GM12878 (cell line): ENCODE measurements at regions not wholly inside any gene's neighbourhood (a gene's known extent, or its start where the extent isn't known, plus 50 kb on each side); places are given as distances from the start of the nearest gene placed in this dataset.

ENCODE experiments used
- ATAC-seq: fragments of 200-7000 bp; cut with Tn5 transposase; 3 replicates; pipeline ENCODE4 v1.9.1; 2020; ENCODE audit warnings: mild to moderate bottlenecking, moderate library complexity
- BruUV-seq: library from RNA; stranded (reverse); fragments of 400-500 nt; replicated peaks from 2 replicates; lab custom pipeline; 2021; lab: Mats Ljungman, UMichigan
- CTCF ChIA-PET: fragments of 300-600 bp; sonication (Branson Sonifier 250); formaldehyde crosslinking; extraction: SDS; loops from one replicate; lab custom pipeline; 2021; ENCODE audit warnings: inconsistent platforms; lab: Yijun Ruan, JAX
- POLR2A ChIA-PET: fragments of 350-600 bp; formaldehyde crosslinking; extraction: SDS; loops from one replicate; lab custom pipeline; 2021; ENCODE audit warnings: inconsistent platforms; lab: Charles Lee
- RAD21 ChIA-PET: fragments of 300-600 bp; sonication (Branson Sonifier 250); formaldehyde crosslinking; loops from one replicate; lab custom pipeline; 2023; ENCODE audit warnings: antibody characterized with exemption; ENCODE audit not compliant: unreplicated experiment; lab: Charles Lee
- SMC1A ChIA-PET: fragments of 300-600 bp; sonication (Branson Sonifier 250); formaldehyde crosslinking; loops from one replicate; lab custom pipeline; 2023; ENCODE audit not compliant: unreplicated experiment, uncharacterized antibody; lab: Charles Lee
- DNase-seq: peaks from one replicate; pipeline ENCODE4 v3.0.0-alpha.2; 2011; ENCODE audit warnings: low read depth, low spot score
- FAIRE-seq: peaks from 3 replicates; lab custom pipeline; 2011; peaks lifted over from hg19 to GRCh38; lab: Jason Lieb, UNC
- H2AFZ ChIP-seq: 2 replicates; pipeline ENCODE4 v1.6.0; 2011; ENCODE audit warnings: low read depth, low read length, control low read depth; ENCODE audit not compliant: control insufficient read depth
- H3K27ac ChIP-seq: 2 replicates; pipeline ENCODE4 v1.5.1; 2011; ENCODE audit warnings: control low read depth; ENCODE audit not compliant: control insufficient read depth, insufficient read depth
- H3K27me3 ChIP-seq, 2 experiments: replicated peaks in 1 of 2; 2 replicates each; pipeline versions ENCODE4 v1.6.0 to v1.6.1; 2011; ENCODE audit warnings: low read length in 1 of 2; ENCODE audit not compliant: control insufficient read depth in 2 of 2, insufficient read depth in 2 of 2
- H3K36me3 ChIP-seq, 2 experiments: 2 replicates each; pipeline ENCODE4 v1.5.1; 2011; ENCODE audit warnings: low read length in 1 of 2; ENCODE audit not compliant: control insufficient read depth in 2 of 2, insufficient read depth in 2 of 2
- H3K4me1 ChIP-seq: 2 replicates; pipeline ENCODE4 v1.6.1; 2011; ENCODE audit warnings: mild to moderate bottlenecking, low read length, moderate library complexity, mixed read lengths; ENCODE audit not compliant: control insufficient read depth, insufficient read depth
- H3K4me2 ChIP-seq: 2 replicates; pipeline ENCODE4 v1.6.0; 2011; ENCODE audit warnings: control low read depth; ENCODE audit not compliant: control insufficient read depth, insufficient read depth
- H3K4me3 ChIP-seq: fragments of 200-600 bp; sonication (generic); 2 replicates; pipeline ENCODE4 v1.5.1; 2016
- H3K79me2 ChIP-seq: 2 replicates; pipeline ENCODE4 v1.6.0; 2011; ENCODE audit warnings: low read length; ENCODE audit not compliant: control insufficient read depth, insufficient read depth
- H3K9ac ChIP-seq: 2 replicates; pipeline ENCODE4 v1.8.0; 2011; ENCODE audit warnings: low read length, control low read depth, mixed read lengths; ENCODE audit not compliant: control insufficient read depth, insufficient read depth
- H3K9me3 ChIP-seq: replicated peaks from 3 replicates; pipeline ENCODE4 v1.5.1; 2011; ENCODE audit warnings: mild to moderate bottlenecking, low read length; ENCODE audit not compliant: control insufficient read depth, insufficient read depth
- H4K20me1 ChIP-seq: 2 replicates; pipeline ENCODE4 v1.6.0; 2011; ENCODE audit not compliant: control insufficient read depth, insufficient read depth
- BRCA1 ChIP-seq: IDR thresholded peaks from 2 replicates; pipeline ENCODE4 v1.6.1; 2011; ENCODE audit warnings: low read depth, low read length, improper control_type of control experiment
- DPF2 ChIP-seq: fragments of 450-650 bp; IDR thresholded peaks from 2 replicates; pipeline ENCODE4 v1.6.1; 2017; ENCODE audit warnings: mild to moderate bottlenecking
- HSF1 ChIP-seq: fragments of 150-350 bp; IDR thresholded peaks from 2 replicates; pipeline ENCODE4 v1.6.1; 2014; ENCODE audit warnings: mild to moderate bottlenecking, low read depth, low read length
- IKZF1 ChIP-seq: fragments of 450-650 bp; conservative IDR thresholded peaks from 2 replicates; pipeline ENCODE4 v1.6.1; 2017; ENCODE audit warnings: antibody characterized with exemption, mild to moderate bottlenecking
- MTA3 ChIP-seq: IDR thresholded peaks from 2 replicates; pipeline ENCODE4 v1.6.1; 2012; ENCODE audit warnings: low read length, inconsistent platforms, borderline replicate concordance
- NFIC ChIP-seq: IDR thresholded peaks from 2 replicates; pipeline ENCODE4 v1.6.1; 2012; ENCODE audit warnings: low read depth, mild to moderate bottlenecking, inconsistent platforms, low read length, moderate library complexity
- NFXL1 ChIP-seq: fragments of 450-650 bp; IDR thresholded peaks from 2 replicates; pipeline ENCODE4 v1.6.1; 2017; ENCODE audit warnings: antibody characterized with exemption, mild to moderate bottlenecking, borderline replicate concordance
- PML ChIP-seq: IDR thresholded peaks from 2 replicates; pipeline ENCODE4 v1.6.1; 2012; ENCODE audit warnings: low read length, inconsistent platforms
- POU2F2 ChIP-seq: IDR thresholded peaks from 3 replicates; pipeline ENCODE4 v1.6.1; 2011; ENCODE audit warnings: low read depth, mild to moderate bottlenecking, low read length, borderline replicate concordance
- SIX5 ChIP-seq: IDR thresholded peaks from 2 replicates; pipeline ENCODE4 v1.6.1; 2011; ENCODE audit warnings: mild to moderate bottlenecking, low read depth, low read length, moderate library complexity; ENCODE audit not compliant: severe bottlenecking
- SUZ12 ChIP-seq: fragments of 200-600 bp; sonication (generic); IDR thresholded peaks from one replicate; pipeline ENCODE4 v1.6.1; 2018; ENCODE audit warnings: antibody characterized with exemption, mild to moderate bottlenecking; ENCODE audit not compliant: unreplicated experiment
- ZNF622 ChIP-seq: fragments of 450-650 bp; IDR thresholded peaks from 2 replicates; pipeline ENCODE4 v1.6.1; 2017; ENCODE audit warnings: mild to moderate bottlenecking, inconsistent platforms
- WGBS: methylation state at CpG from one replicate; pipeline ENCODE4 v1.1.6; 2016; ENCODE audit warnings: low lambda C conversion rate; ENCODE audit not compliant: insufficient replicate concordance, insufficient coverage; ENCODE audit errors: missing lambda C conversion rate; 5-methylcytosine and 5-hydroxymethylcytosine counted together
- in situ Hi-C: fragments of 300-500 bp; cut with MboI; formaldehyde crosslinking; loops from 9 replicates; pipeline ENCODE4 v1.14.3; 2018; ENCODE audit warnings: mixed read lengths
- intact Hi-C: fragments of 100-400 bp; cut with micrococcal nuclease; formaldehyde crosslinking; loops from one replicate; pipeline ENCODE4 v1.14.2; 2022; ENCODE audit not compliant: unreplicated experiment
- TF ChIP-seq, protein P1 (sequence below): IDR thresholded peaks from 2 replicates; pipeline ENCODE4 v1.6.1; 2012; ENCODE audit warnings: mild to moderate bottlenecking, low read depth, low read length
- TF ChIP-seq, protein P2 (sequence below): IDR thresholded peaks from 2 replicates; pipeline ENCODE4 v1.6.1; 2012; ENCODE audit warnings: low read length, inconsistent platforms
- TF ChIP-seq, protein P3 (sequence below): fragments of 450-650 bp; formaldehyde crosslinking; IDR thresholded peaks from 2 replicates; pipeline ENCODE4 v1.4.0; 2020; ENCODE audit warnings: mild to moderate bottlenecking, moderate library complexity

GRCh38 chr18:75581336-75582131, 154.0 kb upstream of the SMIM21 start:
- Histone ChIP-seq H3K4me3 (no peak overlapping the region), H3K27me3 (no peaks in the 10 kb centered on the region), H3K36me3 (no peaks in the 10 kb centered on the region; a peak in 1 of 4 replicates), H3K27ac (no peak overlapping the region), H2AFZ (no peak overlapping the region), H3K9ac (no peak overlapping the region), H3K4me2 (no peak overlapping the region), H3K79me2 (no peaks in the 10 kb centered on the region), H3K4me1 (no peaks in the 10 kb centered on the region), H4K20me1 (no peaks in the 10 kb centered on the region), H3K9me3 (no peaks in the 10 kb centered on the region)
- 17% methylated on average over 8 of the region's 8 CpGs for WGBS
- CTCF ChIA-PET = no interaction called here
- SMC1A ChIA-PET = no interaction called here
- FAIRE-seq (no peak), DNase-seq (no peak), ATAC-seq (no peak)
- in situ Hi-C loops = no loop called here
- intact Hi-C loops = no loop called here
- no TSS peak for BruUV-seq
- RAD21 ChIA-PET = no interaction called here
- POLR2A ChIA-PET = no interaction called here
- TF ChIP-seq MTA3 (no peak), NFXL1 (no peak), BRCA1 (no peak), NFIC (no peak), DPF2 (no peak), PML (no peak), HSF1 (no peak), IKZF1 (no peak), POU2F2 (no peak), SUZ12 (no peak), ZNF622 (no peak), SIX5 (no peak)
- TF ChIP-seq, protein P1, sequence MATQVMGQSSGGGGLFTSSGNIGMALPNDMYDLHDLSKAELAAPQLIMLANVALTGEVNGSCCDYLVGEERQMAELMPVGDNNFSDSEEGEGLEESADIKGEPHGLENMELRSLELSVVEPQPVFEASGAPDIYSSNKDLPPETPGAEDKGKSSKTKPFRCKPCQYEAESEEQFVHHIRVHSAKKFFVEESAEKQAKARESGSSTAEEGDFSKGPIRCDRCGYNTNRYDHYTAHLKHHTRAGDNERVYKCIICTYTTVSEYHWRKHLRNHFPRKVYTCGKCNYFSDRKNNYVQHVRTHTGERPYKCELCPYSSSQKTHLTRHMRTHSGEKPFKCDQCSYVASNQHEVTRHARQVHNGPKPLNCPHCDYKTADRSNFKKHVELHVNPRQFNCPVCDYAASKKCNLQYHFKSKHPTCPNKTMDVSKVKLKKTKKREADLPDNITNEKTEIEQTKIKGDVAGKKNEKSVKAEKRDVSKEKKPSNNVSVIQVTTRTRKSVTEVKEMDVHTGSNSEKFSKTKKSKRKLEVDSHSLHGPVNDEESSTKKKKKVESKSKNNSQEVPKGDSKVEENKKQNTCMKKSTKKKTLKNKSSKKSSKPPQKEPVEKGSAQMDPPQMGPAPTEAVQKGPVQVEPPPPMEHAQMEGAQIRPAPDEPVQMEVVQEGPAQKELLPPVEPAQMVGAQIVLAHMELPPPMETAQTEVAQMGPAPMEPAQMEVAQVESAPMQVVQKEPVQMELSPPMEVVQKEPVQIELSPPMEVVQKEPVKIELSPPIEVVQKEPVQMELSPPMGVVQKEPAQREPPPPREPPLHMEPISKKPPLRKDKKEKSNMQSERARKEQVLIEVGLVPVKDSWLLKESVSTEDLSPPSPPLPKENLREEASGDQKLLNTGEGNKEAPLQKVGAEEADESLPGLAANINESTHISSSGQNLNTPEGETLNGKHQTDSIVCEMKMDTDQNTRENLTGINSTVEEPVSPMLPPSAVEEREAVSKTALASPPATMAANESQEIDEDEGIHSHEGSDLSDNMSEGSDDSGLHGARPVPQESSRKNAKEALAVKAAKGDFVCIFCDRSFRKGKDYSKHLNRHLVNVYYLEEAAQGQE = no peak
- TF ChIP-seq, protein P2, sequence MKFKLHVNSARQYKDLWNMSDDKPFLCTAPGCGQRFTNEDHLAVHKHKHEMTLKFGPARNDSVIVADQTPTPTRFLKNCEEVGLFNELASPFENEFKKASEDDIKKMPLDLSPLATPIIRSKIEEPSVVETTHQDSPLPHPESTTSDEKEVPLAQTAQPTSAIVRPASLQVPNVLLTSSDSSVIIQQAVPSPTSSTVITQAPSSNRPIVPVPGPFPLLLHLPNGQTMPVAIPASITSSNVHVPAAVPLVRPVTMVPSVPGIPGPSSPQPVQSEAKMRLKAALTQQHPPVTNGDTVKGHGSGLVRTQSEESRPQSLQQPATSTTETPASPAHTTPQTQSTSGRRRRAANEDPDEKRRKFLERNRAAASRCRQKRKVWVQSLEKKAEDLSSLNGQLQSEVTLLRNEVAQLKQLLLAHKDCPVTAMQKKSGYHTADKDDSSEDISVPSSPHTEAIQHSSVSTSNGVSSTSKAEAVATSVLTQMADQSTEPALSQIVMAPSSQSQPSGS = no peak
- TF ChIP-seq, protein P3, sequence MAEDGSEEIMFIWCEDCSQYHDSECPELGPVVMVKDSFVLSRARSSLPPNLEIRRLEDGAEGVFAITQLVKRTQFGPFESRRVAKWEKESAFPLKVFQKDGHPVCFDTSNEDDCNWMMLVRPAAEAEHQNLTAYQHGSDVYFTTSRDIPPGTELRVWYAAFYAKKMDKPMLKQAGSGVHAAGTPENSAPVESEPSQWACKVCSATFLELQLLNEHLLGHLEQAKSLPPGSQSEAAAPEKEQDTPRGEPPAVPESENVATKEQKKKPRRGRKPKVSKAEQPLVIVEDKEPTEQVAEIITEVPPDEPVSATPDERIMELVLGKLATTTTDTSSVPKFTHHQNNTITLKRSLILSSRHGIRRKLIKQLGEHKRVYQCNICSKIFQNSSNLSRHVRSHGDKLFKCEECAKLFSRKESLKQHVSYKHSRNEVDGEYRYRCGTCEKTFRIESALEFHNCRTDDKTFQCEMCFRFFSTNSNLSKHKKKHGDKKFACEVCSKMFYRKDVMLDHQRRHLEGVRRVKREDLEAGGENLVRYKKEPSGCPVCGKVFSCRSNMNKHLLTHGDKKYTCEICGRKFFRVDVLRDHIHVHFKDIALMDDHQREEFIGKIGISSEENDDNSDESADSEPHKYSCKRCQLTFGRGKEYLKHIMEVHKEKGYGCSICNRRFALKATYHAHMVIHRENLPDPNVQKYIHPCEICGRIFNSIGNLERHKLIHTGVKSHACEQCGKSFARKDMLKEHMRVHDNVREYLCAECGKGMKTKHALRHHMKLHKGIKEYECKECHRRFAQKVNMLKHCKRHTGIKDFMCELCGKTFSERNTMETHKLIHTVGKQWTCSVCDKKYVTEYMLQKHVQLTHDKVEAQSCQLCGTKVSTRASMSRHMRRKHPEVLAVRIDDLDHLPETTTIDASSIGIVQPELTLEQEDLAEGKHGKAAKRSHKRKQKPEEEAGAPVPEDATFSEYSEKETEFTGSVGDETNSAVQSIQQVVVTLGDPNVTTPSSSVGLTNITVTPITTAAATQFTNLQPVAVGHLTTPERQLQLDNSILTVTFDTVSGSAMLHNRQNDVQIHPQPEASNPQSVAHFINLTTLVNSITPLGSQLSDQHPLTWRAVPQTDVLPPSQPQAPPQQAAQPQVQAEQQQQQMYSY = no peak
